Smooth muscle cell (in vitro differentiated cells): ENCODE measurements at regions not wholly inside any gene's neighbourhood (a gene's known extent, or its start where the extent isn't known, plus 50 kb on each side); places are given as distances from the start of the nearest gene placed in this dataset.

Source experiments
- DNase-seq: peaks from one replicate; lab custom pipeline; 2025; ENCODE audit not compliant: unreplicated experiment; lab: John Stamatoyannopoulos, UW
- H2AFZ ChIP-seq: fragments of 200-600 bp; sonication (generic); 2 replicates; pipeline ENCODE4 v1.6.0; 2016; ENCODE audit warnings: antibody characterized with exemption, low read depth, mild to moderate bottlenecking
- H3F3A ChIP-seq: fragments of 200-600 bp; sonication (generic); 2 replicates; pipeline ENCODE4 v1.6.0; 2017; ENCODE audit warnings: antibody characterized with exemption, low read depth
- H3K27ac ChIP-seq: fragments of 200-600 bp; sonication (generic); 2 replicates; pipeline ENCODE4 v1.5.1; 2016; ENCODE audit warnings: low read depth, mild to moderate bottlenecking
- H3K27me3 ChIP-seq: fragments of 200-600 bp; sonication (generic); 2 replicates; pipeline ENCODE4 v1.6.1; 2016; ENCODE audit warnings: low read depth, mild to moderate bottlenecking
- H3K36me3 ChIP-seq: fragments of 200-600 bp; sonication (generic); 2 replicates; pipeline ENCODE4 v1.5.1; 2016; ENCODE audit warnings: low read depth
- H3K4me1 ChIP-seq: fragments of 200-600 bp; sonication (generic); 2 replicates; pipeline ENCODE4 v1.5.1; 2016; ENCODE audit warnings: low read depth
- H3K4me2 ChIP-seq: fragments of 200-600 bp; sonication (generic); 2 replicates; pipeline ENCODE4 v1.6.0; 2016; ENCODE audit warnings: mild to moderate bottlenecking
- H3K4me3 ChIP-seq: fragments of 200-600 bp; sonication (generic); 2 replicates; pipeline ENCODE4 v1.5.1; 2016; ENCODE audit warnings: mild to moderate bottlenecking
- H3K79me2 ChIP-seq: fragments of 200-600 bp; sonication (generic); 2 replicates; pipeline ENCODE4 v1.6.0; 2016; ENCODE audit warnings: low read depth, mild to moderate bottlenecking
- H3K9ac ChIP-seq: fragments of 200-600 bp; sonication (generic); 2 replicates; pipeline ENCODE4 v1.6.0; 2016; ENCODE audit warnings: low read depth
- H3K9me3 ChIP-seq: fragments of 200-600 bp; sonication (generic); replicated peaks from 2 replicates; pipeline ENCODE4 v1.5.1; 2016; ENCODE audit warnings: low read depth
- H4K20me1 ChIP-seq: fragments of 200-600 bp; sonication (generic); 2 replicates; pipeline ENCODE4 v1.6.0; 2016; ENCODE audit warnings: low read depth
- WGBS: methylation state at CpG from one replicate; pipeline ENCODE4 v1.1.7; 2016; ENCODE audit warnings: low lambda C conversion rate; 5-methylcytosine and 5-hydroxymethylcytosine counted together
- TF ChIP-seq, protein P1 (sequence below): fragments of 200-600 bp; sonication (generic); IDR thresholded peaks from 2 replicates; pipeline ENCODE4 v1.5.1; 2017; ENCODE audit warnings: borderline replicate concordance, mild to moderate bottlenecking, antibody characterized with exemption; ENCODE audit not compliant: insufficient read depth, poor library complexity, severe bottlenecking

DNA sequence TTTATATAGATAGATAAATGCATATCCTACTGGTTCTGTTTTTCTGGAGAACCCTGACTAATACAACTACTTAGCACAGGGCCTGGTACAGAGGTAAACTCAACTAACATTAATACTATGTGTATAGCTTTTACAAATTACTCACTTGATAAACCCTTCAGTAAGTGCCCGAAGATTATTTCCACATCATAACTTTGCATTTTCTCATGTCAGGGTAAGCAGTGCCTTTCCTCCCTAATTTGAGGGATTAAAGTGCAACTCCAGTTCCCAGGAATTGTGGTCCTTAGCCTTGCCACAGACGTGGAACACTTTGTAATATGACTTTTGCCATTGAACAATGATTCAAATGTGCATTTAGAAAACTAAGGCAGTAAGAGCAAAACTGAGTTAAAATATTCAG is 147.5 kb upstream of the SMLR1 start:
- Histone ChIP-seq H3K36me3 (no peaks in the 10 kb centered on the region), H3K9me3 (no peaks in the 10 kb centered on the region), H3K4me1 (peaks cover 10% of the 10 kb centered on the region), H2AFZ (no peak overlapping the region), H3K27ac (no peak overlapping the region), H3K4me3 (no peak overlapping the region), H3K9ac (no peak overlapping the region), H3K79me2 (no peaks in the 10 kb centered on the region), H3K27me3 (no peaks in the 10 kb centered on the region), H3K4me2 (no peak overlapping the region), H4K20me1 (no peaks in the 10 kb centered on the region), H3F3A (no peaks in the 10 kb centered on the region)
- DNase-seq, result no peak
- TF ChIP-seq, protein P1, sequence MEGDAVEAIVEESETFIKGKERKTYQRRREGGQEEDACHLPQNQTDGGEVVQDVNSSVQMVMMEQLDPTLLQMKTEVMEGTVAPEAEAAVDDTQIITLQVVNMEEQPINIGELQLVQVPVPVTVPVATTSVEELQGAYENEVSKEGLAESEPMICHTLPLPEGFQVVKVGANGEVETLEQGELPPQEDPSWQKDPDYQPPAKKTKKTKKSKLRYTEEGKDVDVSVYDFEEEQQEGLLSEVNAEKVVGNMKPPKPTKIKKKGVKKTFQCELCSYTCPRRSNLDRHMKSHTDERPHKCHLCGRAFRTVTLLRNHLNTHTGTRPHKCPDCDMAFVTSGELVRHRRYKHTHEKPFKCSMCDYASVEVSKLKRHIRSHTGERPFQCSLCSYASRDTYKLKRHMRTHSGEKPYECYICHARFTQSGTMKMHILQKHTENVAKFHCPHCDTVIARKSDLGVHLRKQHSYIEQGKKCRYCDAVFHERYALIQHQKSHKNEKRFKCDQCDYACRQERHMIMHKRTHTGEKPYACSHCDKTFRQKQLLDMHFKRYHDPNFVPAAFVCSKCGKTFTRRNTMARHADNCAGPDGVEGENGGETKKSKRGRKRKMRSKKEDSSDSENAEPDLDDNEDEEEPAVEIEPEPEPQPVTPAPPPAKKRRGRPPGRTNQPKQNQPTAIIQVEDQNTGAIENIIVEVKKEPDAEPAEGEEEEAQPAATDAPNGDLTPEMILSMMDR, result no peak
- WGBS, result 66% methylated on average over 2 of the region's 2 CpGs

DNA sequence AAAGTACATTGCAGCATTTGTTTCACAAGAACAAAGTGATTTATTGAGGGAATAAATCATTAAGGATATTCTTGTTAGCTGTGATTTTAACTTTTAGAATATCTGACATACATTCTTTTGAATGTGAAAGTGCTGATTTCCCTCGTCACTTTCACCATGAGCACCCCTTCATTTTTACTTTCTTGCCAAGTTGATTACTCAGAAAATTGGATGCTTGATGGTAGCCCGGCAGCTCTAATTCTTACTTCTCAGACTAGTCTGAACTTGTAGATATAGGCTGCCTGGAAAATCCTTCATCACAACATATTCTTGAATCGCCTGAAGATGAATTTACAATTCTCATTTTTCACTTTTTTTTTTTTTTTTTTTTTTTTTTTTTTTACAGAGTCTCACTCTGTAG is 147.1 kb upstream of the SMLR1 start:
- Histone ChIP-seq H4K20me1 (no peaks in the 10 kb centered on the region), H3K4me1 (peaks cover 10% of the 10 kb centered on the region), H3K27me3 (no peaks in the 10 kb centered on the region), H3K36me3 (no peaks in the 10 kb centered on the region), H3F3A (no peaks in the 10 kb centered on the region), H3K4me2 (no peak overlapping the region), H3K27ac (peak overlapping the region; percentile 66), H3K4me3 (no peak overlapping the region), H3K79me2 (no peaks in the 10 kb centered on the region), H3K9ac (no peak overlapping the region), H2AFZ (no peak overlapping the region), H3K9me3 (no peaks in the 10 kb centered on the region)
- TF ChIP-seq, protein P1, result no peak
- 67% methylated on average over 3 of the region's 3 CpGs for WGBS
- no peak for DNase-seq

DNA sequence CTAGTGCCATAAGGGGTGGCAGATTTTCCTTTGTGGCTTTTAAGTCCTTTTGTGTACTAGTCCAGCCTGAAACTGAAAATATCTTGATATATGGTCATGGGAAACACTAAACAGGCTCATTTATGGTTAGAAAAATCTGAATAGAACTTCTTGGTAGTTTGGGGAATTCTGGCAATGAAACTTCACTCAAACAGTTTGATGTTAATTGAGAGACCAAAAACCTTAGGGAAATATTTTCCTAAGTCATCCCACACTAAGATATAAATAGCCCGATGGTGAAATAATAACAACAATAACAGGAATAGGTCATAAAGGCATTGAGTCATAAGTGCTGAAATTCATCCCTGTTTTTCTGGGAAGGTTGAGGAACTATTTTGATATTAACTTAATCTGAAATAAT is 146.2 kb upstream of the SMLR1 start:
- no peaks in the 10 kb centered on the region for H3K27me3 ChIP-seq

DNA sequence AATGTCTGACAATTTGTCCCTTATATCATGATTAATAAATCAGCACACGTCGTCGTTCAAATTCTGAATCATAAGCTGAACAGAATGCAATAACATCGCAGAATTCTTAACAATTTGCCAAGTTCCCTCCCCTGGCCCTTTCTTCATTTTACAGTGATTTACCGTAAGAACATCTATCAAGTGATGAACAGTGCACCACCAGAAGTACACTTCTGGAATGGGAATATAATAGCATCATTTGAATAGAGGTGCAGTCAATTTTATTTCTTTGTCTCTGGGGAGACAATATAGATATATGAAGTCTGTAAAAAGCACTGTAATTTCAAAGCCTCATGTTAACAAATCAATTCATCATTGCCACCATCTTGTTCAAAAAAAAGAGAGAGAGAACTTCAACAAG is 145.1 kb upstream of the SMLR1 start:
- Histone ChIP-seq H3K27me3 (no peaks in the 10 kb centered on the region), H3K4me2 (no peak overlapping the region), H3F3A (no peaks in the 10 kb centered on the region), H3K36me3 (no peaks in the 10 kb centered on the region), H3K9ac (no peak overlapping the region), H4K20me1 (no peaks in the 10 kb centered on the region), H3K4me3 (no peak overlapping the region), H3K79me2 (no peaks in the 10 kb centered on the region), H3K9me3 (no peaks in the 10 kb centered on the region), H3K27ac (no peak overlapping the region), H2AFZ (no peak overlapping the region), H3K4me1 (peaks cover 10% of the 10 kb centered on the region)
- TF ChIP-seq, protein P1, result no peak
- WGBS, result 97% methylated on average over 5 of the region's 5 CpGs
- no peak for DNase-seq

More for the DNA sequence above, 146.2 kb upstream of the SMLR1 start:
- no peaks in the 10 kb centered on the region for H3K36me3 ChIP-seq
- 19% methylated on average over 1 of the region's 1 CpG for whole genome bisulfite sequencing
- peak overlapping the region; percentile 66 for H3K27ac ChIP-seq
- peak overlapping the region; percentile 28 for H3K9ac ChIP-seq
- no peak overlapping the region for H2AFZ ChIP-seq
- peak overlapping the region; percentile 36 for H3K4me2 ChIP-seq
- no peaks in the 10 kb centered on the region for H3K9me3 ChIP-seq
- no peak overlapping the region for H3K4me3 ChIP-seq
- TF ChIP-seq, protein P1, result no peak
- no peaks in the 10 kb centered on the region for H3F3A ChIP-seq
- peaks cover 10% of the 10 kb centered on the region for H3K4me1 ChIP-seq
- H3K79me2 ChIP-seq, result no peaks in the 10 kb centered on the region
- no peak for DNase-seq
- H4K20me1 ChIP-seq, result no peaks in the 10 kb centered on the region
